22Rv1 (cell line): ENCODE measurements at regions not wholly inside any gene's neighbourhood (a gene's known extent, or its start where the extent isn't known, plus 50 kb on each side); places are given as distances from the start of the nearest gene placed in this dataset.

ENCODE experiments used
- H3K27ac ChIP-seq: fragments of 450-650 bp; 2 replicates; pipeline ENCODE4 v1.5.1; 2017
- ZFX ChIP-seq: fragments of 450-650 bp; IDR thresholded peaks from 2 replicates; pipeline ENCODE4 v1.6.1; 2017; ENCODE audit warnings: antibody characterized with exemption, borderline replicate concordance
- TF ChIP-seq, protein P1 (sequence below): fragments of 450-650 bp; IDR thresholded peaks from 2 replicates; pipeline ENCODE4 v1.5.1; 2017; ENCODE audit warnings: mild to moderate bottlenecking

DNA sequence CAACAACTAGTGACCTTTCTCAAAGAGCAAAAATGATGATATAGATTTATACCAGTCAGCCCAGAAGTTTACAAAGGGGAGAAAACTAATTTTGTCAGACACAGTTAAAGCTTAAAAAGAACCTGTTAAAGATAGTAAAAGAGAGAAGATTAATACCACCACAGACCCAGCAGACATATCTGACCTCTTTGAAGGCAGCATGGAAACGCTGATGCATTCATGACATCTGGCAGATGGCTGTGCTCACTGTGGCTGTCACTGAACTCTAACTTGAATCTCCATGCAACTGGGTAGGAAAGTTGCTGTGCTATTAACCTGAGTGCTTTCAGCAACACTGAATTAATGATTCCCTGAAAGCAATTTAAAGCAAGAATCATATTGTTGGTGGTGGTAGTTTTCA lies 159.8 kb upstream of the PRDM1 start:
- no peak overlapping the region for H3K27ac ChIP-seq
- no peak for TF ChIP-seq ZFX
- TF ChIP-seq, protein P1, sequence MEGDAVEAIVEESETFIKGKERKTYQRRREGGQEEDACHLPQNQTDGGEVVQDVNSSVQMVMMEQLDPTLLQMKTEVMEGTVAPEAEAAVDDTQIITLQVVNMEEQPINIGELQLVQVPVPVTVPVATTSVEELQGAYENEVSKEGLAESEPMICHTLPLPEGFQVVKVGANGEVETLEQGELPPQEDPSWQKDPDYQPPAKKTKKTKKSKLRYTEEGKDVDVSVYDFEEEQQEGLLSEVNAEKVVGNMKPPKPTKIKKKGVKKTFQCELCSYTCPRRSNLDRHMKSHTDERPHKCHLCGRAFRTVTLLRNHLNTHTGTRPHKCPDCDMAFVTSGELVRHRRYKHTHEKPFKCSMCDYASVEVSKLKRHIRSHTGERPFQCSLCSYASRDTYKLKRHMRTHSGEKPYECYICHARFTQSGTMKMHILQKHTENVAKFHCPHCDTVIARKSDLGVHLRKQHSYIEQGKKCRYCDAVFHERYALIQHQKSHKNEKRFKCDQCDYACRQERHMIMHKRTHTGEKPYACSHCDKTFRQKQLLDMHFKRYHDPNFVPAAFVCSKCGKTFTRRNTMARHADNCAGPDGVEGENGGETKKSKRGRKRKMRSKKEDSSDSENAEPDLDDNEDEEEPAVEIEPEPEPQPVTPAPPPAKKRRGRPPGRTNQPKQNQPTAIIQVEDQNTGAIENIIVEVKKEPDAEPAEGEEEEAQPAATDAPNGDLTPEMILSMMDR = no peak

DNA sequence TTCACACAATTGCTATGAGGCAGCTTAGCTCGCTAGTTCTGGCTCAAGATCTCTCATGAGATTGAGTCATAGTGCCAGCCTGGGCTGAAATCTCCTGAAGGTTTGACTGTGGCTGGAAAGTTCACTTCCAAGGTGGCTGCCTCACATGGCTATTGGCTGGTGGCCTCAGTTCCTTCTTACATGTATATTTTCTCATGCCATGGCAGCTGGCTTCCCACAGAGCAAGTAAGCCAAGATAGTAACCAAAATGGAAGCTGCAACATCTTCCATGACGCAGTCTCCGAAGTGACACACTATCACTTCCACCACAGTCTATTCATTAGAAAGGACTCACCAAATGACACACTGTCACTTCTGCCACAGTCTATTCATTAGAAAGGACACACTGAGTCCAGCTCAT lies 160.4 kb upstream of the PRDM1 start:
- no peak overlapping the region for H3K27ac ChIP-seq
- TF ChIP-seq, protein P1 = no peak
- no peak for TF ChIP-seq ZFX

DNA sequence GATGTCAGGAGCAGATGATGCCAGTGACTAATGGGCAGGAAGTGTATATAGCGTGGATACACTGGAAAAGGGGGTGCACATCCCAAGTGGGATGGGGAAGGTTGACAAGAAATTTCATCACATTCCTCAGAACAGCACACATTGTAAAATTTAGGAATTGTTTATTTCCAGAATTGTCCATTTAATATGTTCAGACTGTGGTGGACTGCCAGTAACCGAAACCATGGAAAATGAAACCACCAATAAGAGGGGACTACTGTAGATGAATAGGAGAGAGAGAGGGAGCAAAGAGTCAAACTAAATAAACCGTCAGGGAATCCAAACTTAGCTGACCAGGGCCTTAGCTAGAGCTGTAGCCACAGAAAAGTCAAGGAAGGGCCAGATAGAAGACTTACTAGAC lies 164.4 kb upstream of the PRDM1 start:
- no peak overlapping the region for H3K27ac ChIP-seq
- TF ChIP-seq, protein P1 = no peak
- no peak for TF ChIP-seq ZFX

DNA sequence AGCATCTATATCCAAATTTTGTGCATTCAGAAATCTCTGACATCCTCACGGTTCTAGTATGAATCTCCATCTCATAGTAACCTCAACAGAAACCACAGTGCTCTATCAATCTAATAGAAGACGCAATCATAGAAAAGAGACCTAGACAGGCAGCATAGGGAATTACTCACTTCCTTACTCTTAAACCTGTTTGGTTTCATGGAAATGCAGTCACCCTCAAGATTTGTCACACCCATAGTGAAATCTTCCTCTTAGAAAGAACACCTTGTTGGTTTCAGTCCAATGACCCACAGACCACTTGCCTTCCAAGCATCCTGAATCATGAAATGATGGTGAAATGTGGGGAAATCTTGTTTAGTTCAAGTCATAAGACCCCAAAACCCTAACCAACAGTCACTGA lies 166.1 kb upstream of the PRDM1 start:
- no peak overlapping the region for H3K27ac ChIP-seq
- TF ChIP-seq, protein P1 = no peak
- TF ChIP-seq ZFX = no peak

DNA sequence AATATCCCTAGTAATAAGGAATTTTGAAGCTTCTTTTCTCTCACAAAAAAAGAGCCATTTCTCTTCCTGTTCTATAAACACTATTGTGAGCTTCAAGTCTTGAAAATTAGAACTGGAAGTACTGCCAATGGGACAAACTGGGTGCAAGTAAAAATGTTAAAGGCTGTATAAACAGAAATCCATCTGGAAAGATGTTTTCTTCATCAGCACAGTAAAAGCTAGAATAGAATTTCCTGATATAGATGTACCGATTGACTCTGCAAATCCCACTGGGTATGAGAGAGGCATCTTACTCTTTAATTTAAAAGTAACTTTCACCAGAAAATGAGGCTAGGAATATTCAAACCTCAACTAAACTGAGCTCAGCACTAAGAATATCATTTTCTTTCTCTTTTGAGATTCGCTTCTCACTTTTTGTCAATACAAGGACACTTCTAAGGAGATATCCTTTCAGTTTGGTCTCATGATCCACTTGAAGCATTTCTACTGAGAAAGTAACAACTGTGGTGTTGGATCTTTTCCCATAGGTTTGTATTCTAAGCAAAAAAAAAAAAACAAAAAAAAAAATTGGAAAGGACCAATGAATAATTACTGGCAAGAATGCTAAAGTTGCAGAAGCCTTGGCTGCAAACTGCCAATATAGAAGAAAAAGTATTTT lies 169.0 kb upstream of the PRDM1 start:
- no peak overlapping the region for H3K27ac ChIP-seq
- no peak for TF ChIP-seq ZFX
- TF ChIP-seq, protein P1 = no peak

DNA sequence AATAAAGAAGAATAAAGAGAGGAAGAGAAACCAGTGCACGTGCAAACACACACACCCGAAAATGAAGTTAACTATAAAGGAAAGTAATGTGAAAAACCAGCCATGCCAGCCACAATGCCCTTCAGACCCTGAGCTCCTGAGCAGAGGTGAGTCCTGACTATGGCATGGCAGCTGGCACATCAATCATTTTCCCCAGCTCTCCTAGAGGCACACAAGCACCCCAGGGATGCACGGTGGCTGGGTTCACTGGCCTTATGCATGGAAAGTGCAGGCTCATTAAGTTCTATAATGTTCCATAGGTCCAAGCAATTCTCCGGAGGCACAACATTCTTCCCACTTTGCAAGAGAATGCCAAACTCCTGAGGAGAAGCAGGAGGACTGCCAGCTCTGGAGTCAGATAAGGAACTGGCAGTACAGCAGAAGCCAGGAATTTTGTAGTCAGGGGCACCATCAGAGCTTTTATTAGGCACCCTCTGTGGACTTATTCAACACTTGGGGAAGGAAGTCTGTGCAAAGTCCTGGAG lies 175.0 kb upstream of the PRDM1 start:
- no peak overlapping the region for H3K27ac ChIP-seq
- TF ChIP-seq, protein P1 = no peak
- TF ChIP-seq ZFX = no peak

DNA sequence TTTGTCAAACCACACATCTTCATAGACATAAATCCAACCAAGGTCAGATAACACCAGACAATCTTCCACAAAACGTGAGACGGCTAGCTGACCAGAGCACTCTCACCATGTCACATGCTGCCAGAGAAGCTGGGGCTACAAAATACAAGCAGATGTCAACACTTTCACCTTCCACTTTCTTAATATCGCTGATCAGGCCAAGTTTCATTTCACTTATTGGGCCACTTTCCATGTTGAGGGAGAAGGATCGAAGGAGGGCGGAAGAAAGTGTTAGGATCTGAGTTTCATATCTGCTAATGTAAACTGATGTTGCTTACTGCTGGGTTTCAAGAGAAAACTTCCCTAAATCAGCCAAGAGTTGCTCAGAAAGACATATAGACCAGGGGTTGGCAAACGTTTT lies 177.0 kb upstream of the PRDM1 start:
- TF ChIP-seq ZFX = no peak
- TF ChIP-seq, protein P1 = no peak
- no peak overlapping the region for H3K27ac ChIP-seq
